ENCODE measurements at regions not wholly inside any gene's neighbourhood (a gene's known extent, or its start where the extent isn't known, plus 50 kb on each side); places are given as distances from the start of the nearest gene placed in this dataset.
A peak's percentile ranks its signal among the peaks of the same experiment; 100 is the strongest.

DNA sequence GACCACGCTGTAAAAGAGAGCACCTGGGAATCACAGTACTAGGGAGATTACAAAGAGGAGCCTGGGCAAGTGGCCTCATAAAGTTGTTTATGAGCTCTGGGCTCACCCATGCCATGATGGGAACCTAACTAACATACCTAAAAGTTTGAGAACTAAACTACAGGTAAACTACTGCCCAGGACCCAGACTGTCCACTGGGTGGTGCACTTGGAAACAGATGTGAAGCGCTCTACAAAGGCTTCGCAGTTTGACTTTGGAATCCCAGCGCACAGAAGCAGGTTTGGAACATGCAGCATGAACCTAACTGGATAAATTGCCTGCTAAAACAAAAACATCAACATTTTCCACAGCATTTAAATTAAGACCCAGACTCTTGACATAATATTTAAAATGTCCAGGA, 418.6 kb downstream of the FAM181B start:
- TF ChIP-seq, protein P1, sequence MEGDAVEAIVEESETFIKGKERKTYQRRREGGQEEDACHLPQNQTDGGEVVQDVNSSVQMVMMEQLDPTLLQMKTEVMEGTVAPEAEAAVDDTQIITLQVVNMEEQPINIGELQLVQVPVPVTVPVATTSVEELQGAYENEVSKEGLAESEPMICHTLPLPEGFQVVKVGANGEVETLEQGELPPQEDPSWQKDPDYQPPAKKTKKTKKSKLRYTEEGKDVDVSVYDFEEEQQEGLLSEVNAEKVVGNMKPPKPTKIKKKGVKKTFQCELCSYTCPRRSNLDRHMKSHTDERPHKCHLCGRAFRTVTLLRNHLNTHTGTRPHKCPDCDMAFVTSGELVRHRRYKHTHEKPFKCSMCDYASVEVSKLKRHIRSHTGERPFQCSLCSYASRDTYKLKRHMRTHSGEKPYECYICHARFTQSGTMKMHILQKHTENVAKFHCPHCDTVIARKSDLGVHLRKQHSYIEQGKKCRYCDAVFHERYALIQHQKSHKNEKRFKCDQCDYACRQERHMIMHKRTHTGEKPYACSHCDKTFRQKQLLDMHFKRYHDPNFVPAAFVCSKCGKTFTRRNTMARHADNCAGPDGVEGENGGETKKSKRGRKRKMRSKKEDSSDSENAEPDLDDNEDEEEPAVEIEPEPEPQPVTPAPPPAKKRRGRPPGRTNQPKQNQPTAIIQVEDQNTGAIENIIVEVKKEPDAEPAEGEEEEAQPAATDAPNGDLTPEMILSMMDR (IDR thresholded peaks at IDR 0.05): peak; percentile 82
- TF ChIP-seq ZFX (IDR thresholded peaks at IDR 0.05; ENCODE audit: borderline replicate concordance): no peak
